Common myeloid progenitor, CD34-positive (primary cell): ENCODE measurements at regions not wholly inside any gene's neighbourhood (a gene's known extent, or its start where the extent isn't known, plus 50 kb on each side); places are given as distances from the start of the nearest gene placed in this dataset.

ENCODE experiments used
- CTCF ChIA-PET: fragments of 350-600 bp; sonication (Branson Sonifier 250); formaldehyde crosslinking; loops from one replicate; lab custom pipeline; 2021; ENCODE audit warnings: antibody characterized with exemption; lab: Charles Lee
- POLR2A ChIA-PET: fragments of 350-600 bp; sonication (Branson Sonifier 250); formaldehyde crosslinking; loops from one replicate; lab custom pipeline; 2021; ENCODE audit warnings: antibody characterized with exemption; lab: Charles Lee
- DNase-seq, 3 donors: peaks; one replicate each; pipeline versions ENCODE4 v3.0.0 to v3.0.0-alpha.2; 2013
- H3K27ac ChIP-seq, 2 experiments: 1 replicate in 1 of 2; 2 replicates in 1 of 2; pipeline ENCODE4 v1.7.0; 2013; ENCODE audit warnings: inconsistent platforms in 2 of 2, low read length in 2 of 2, mild to moderate bottlenecking in 2 of 2, low read depth in 1 of 2, moderate library complexity in 1 of 2; ENCODE audit not compliant: severe bottlenecking in 2 of 2, insufficient read depth in 1 of 2, poor library complexity in 1 of 2
- H3K27me3 ChIP-seq, 5 experiments: replicated peaks in 2 of 5; 1 replicate in 3 of 5; 2 replicates in 2 of 5; pipeline versions ENCODE4 v1.6.1 to v1.7.0; 2013; ENCODE audit warnings: low read length in 4 of 5, mild to moderate bottlenecking in 2 of 5, moderate library complexity in 2 of 5, inconsistent platforms in 1 of 5; ENCODE audit not compliant: insufficient read depth in 5 of 5, control insufficient read depth in 4 of 5
- H3K36me3 ChIP-seq, 4 experiments: 1 replicate in 2 of 4; 2 replicates in 2 of 4; pipeline versions ENCODE4 v1.6.1 to v1.7.0; 2013; ENCODE audit warnings: low read length in 3 of 4, control low read depth in 1 of 4, mild to moderate bottlenecking in 1 of 4; ENCODE audit not compliant: control insufficient read depth in 4 of 4, insufficient read depth in 4 of 4
- H3K4me1 ChIP-seq, 4 experiments: 1 replicate in 3 of 4; 2 replicates in 1 of 4; pipeline versions ENCODE4 v1.6.1 to v1.7.1; 2013; ENCODE audit warnings: low read length in 3 of 4, mild to moderate bottlenecking in 3 of 4, control low read depth in 1 of 4, inconsistent platforms in 1 of 4, moderate library complexity in 1 of 4; ENCODE audit not compliant: control insufficient read depth in 4 of 4, insufficient read depth in 4 of 4; ENCODE audit errors: control extremely low read depth in 1 of 4
- H3K4me3 ChIP-seq, 7 experiments: 1 replicate in 4 of 7; 2 replicates in 3 of 7; pipeline versions ENCODE4 v1.5.1 to v1.7.0; 2013; ENCODE audit warnings: mild to moderate bottlenecking in 7 of 7, low read length in 6 of 7, moderate library complexity in 6 of 7, inconsistent platforms in 2 of 7, low read depth in 2 of 7, control low read depth in 1 of 7; ENCODE audit not compliant: insufficient read depth in 4 of 7, control insufficient read depth in 1 of 7; ENCODE audit errors: extremely low read depth in 1 of 7
- H3K9me3 ChIP-seq, 5 experiments: 1 replicate in 4 of 5; 2 replicates in 1 of 5; pipeline versions ENCODE4 v1.6.1 to v1.7.1; 2013; ENCODE audit warnings: low read length in 4 of 5, mild to moderate bottlenecking in 2 of 5, inconsistent platforms in 1 of 5, low read depth in 1 of 5, moderate library complexity in 1 of 5; ENCODE audit not compliant: control insufficient read depth in 4 of 5, insufficient read depth in 2 of 5; ENCODE audit errors: control extremely low read depth in 1 of 5
- WGBS: methylation state at CpG from one replicate; pipeline ENCODE4 v1.1.5; 2013; ENCODE audit not compliant: insufficient coverage; 5-methylcytosine and 5-hydroxymethylcytosine counted together

GRCh38 chr3:148459931-148460513 is 237.7 kb upstream of the AGTR1 start:
- Histone ChIP-seq H3K27ac (no peak overlapping the region), H3K4me3 (no peak overlapping the region), H3K27me3 (no peaks in the 10 kb centered on the region), H3K4me1 (no peaks in the 10 kb centered on the region), H3K9me3 (no peaks in the 10 kb centered on the region), H3K36me3 (no peaks in the 10 kb centered on the region)
- CTCF ChIA-PET, result no interaction called here
- peak in 2 of 3 donors; percentile 10 to 27 for DNase-seq
- POLR2A ChIA-PET, result no interaction called here
- WGBS, result no CpG with 5 or more reads among the region's 1 CpG

- H3K4me3 ChIP-seq, result no peak overlapping the region
- DNase-seq, result no peak
- ChIA-PET CTCF (no interaction called here), POLR2A (no interaction called here)
- H3K27me3 ChIP-seq, result no peaks in the 10 kb centered on the region
- no peaks in the 10 kb centered on the region for H3K4me1 ChIP-seq
- no peak overlapping the region for H3K27ac ChIP-seq
- no peaks in the 10 kb centered on the region for H3K9me3 ChIP-seq
- no peaks in the 10 kb centered on the region for H3K36me3 ChIP-seq
- no CpG with 5 or more reads among the region's 3 CpGs for WGBS
Observed at GRCh38 chr3:148460686-148461085, 237.0 kb upstream of the AGTR1 start.

DNA sequence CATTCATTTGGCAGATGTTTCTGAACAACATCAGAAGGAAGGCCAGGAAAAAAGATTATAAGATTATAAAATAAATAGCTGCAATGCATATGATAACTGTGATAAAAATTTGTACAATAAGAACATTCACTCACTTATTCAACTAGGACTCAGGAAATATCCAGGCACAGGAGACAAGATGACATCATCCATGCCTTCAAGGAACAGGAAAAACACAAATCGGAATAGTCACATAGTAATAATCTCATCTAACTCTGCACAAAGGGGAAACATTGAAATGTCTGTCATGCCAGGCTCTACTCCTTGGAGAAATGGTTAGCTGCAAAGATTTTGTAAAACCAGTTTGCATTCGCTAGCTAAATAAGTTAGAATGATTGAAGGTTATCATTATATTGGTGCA is 233.5 kb upstream of the AGTR1 start:
- Histone ChIP-seq H3K4me3 (no peak overlapping the region), H3K4me1 (peaks cover 0 to 8% (median 0%) of the 10 kb centered on the region in 4 experiments), H3K27ac (no peak overlapping the region), H3K9me3 (no peaks in the 10 kb centered on the region), H3K36me3 (no peaks in the 10 kb centered on the region), H3K27me3 (no peaks in the 10 kb centered on the region)
- WGBS, result 100% methylated on average over 2 of the region's 2 CpGs
- DNase-seq, result no peak
- ChIA-PET POLR2A (no interaction called here), CTCF (no interaction called here)

GRCh38 chr3:148466143-148466542 is 231.6 kb upstream of the AGTR1 start:
- ChIA-PET POLR2A (no interaction called here), CTCF (no interaction called here)
- no peaks in the 10 kb centered on the region for H3K9me3 ChIP-seq
- peaks cover 0 to 8% (median 0%) of the 10 kb centered on the region in 4 experiments for H3K4me1 ChIP-seq
- 80% methylated on average over 1 of the region's 2 CpGs for WGBS
- no peak overlapping the region for H3K4me3 ChIP-seq
- DNase-seq, result peak in 2 of 3 donors; percentile 23 to 26
- H3K27ac ChIP-seq, result no peak overlapping the region
- H3K36me3 ChIP-seq, result no peaks in the 10 kb centered on the region
- H3K27me3 ChIP-seq, result no peaks in the 10 kb centered on the region

GRCh38 chr3:148466980-148467740 is 230.5 kb upstream of the AGTR1 start:
- POLR2A ChIA-PET, result no interaction called here
- Histone ChIP-seq H3K4me1 (peaks cover 0 to 8% (median 0%) of the 10 kb centered on the region in 4 experiments), H3K27ac (no peak overlapping the region), H3K9me3 (no peaks in the 10 kb centered on the region), H3K27me3 (no peaks in the 10 kb centered on the region), H3K36me3 (no peaks in the 10 kb centered on the region), H3K4me3 (no peak overlapping the region)
- CTCF ChIA-PET, result no interaction called here
- no peak for DNase-seq

DNA sequence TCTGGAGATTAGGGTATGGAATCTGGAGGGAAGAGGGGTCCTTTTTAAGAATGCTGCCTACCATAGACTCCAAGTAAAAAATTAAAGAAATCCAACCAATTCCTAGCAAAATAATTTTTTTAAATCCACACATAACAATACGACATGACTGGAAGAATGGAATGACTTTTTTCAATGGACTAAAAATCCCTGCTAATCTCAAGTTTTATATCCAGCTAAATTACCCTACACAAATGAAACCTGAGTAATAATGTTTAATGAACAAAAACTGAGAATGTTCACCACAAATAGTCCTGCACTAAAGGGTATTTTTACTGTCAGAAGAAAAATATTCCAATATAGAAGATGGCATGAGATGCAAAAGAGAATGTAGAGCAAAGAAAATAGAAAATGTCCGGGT is 220.3 kb upstream of the AGTR1 start:
- ChIA-PET CTCF (no interaction called here), POLR2A (no interaction called here)
- Histone ChIP-seq H3K4me3 (no peak overlapping the region), H3K27ac (no peak overlapping the region), H3K9me3 (peaks cover 0 to 1% (median 0%) of the 10 kb centered on the region in 5 experiments), H3K27me3 (no peaks in the 10 kb centered on the region), H3K4me1 (no peaks in the 10 kb centered on the region), H3K36me3 (no peaks in the 10 kb centered on the region)
- 100% methylated on average over 1 of the region's 2 CpGs for WGBS
- DNase-seq, result no peak

GRCh38 chr3:148493631-148494030 is 204.1 kb upstream of the AGTR1 start:
- Histone ChIP-seq H3K9me3 (no peaks in the 10 kb centered on the region), H3K4me3 (no peak overlapping the region), H3K4me1 (no peaks in the 10 kb centered on the region), H3K27ac (no peak overlapping the region), H3K36me3 (no peaks in the 10 kb centered on the region), H3K27me3 (no peaks in the 10 kb centered on the region)
- no peak for DNase-seq
- ChIA-PET POLR2A (no interaction called here), CTCF (no interaction called here)
- 100% methylated on average over 1 of the region's 3 CpGs for WGBS
